Adipocyte (in vitro differentiated cells): ENCODE measurements at regions not wholly inside any gene's neighbourhood (a gene's known extent, or its start where the extent isn't known, plus 50 kb on each side); places are given as distances from the start of the nearest gene placed in this dataset.
"Not testable (repeated sequence)": the region's sequence is repeated elsewhere in the genome, so short reads cannot be mapped to it uniquely, and the experiment has no call there.

ENCODE experiments used
- DNase-seq: peaks from one replicate; pipeline ENCODE4 v3.0.0-alpha.2; 2015; ENCODE audit warnings: low read depth
- H3K27me3 ChIP-seq: replicated peaks from 2 replicates; pipeline ENCODE4 v1.7.0; 2013; ENCODE audit warnings: mild to moderate bottlenecking, low read length, moderate library complexity; ENCODE audit not compliant: control insufficient read depth, insufficient read depth
- H3K36me3 ChIP-seq: 2 replicates; pipeline ENCODE4 v1.7.0; 2013; ENCODE audit warnings: low read length, mild to moderate bottlenecking, moderate library complexity; ENCODE audit not compliant: control insufficient read depth, insufficient read depth, severe bottlenecking
- H3K4me1 ChIP-seq: 2 replicates; pipeline ENCODE4 v1.7.0; 2013; ENCODE audit warnings: mild to moderate bottlenecking, low read length, moderate library complexity; ENCODE audit not compliant: control insufficient read depth, insufficient read depth
- H3K4me3 ChIP-seq: 2 replicates; pipeline ENCODE4 v1.7.0; 2013; ENCODE audit warnings: mild to moderate bottlenecking, low read length, moderate library complexity
- H3K9ac ChIP-seq: 2 replicates; pipeline ENCODE4 v1.7.0; 2013; ENCODE audit warnings: mild to moderate bottlenecking, low read length, moderate library complexity
- H3K9me3 ChIP-seq: 2 replicates; pipeline ENCODE4 v1.7.0; 2013; ENCODE audit warnings: mild to moderate bottlenecking, low read length, moderate library complexity; ENCODE audit not compliant: control insufficient read depth

DNA sequence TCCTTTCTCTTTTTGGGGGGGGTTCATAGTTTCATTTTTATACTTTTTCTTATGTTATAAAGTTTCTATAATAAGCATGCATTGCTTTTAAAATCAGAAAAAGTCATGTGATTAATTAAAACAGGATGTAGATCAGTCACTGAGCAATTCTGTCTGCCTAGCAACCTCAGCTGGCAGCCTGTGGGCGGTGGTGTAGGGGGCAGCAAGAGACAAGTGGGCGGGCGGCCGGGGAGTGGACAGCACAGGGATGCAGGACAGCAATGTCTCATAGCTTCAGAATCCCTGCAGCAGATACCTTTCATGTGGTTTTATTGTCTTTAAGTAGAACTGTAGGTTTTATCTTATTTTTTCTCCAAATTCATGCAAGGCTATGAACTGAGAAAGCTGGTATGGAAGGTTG, 101.9 kb upstream of the S1PR3 start:
- H3K9ac ChIP-seq, result no peak overlapping the region
- H3K4me3 ChIP-seq, result no peak overlapping the region
- H3K36me3 ChIP-seq, result no peaks in the 10 kb centered on the region
- peaks cover 4% of the 10 kb centered on the region for H3K9me3 ChIP-seq
- DNase-seq, result peak; percentile 28
- H3K4me1 ChIP-seq, result no peaks in the 10 kb centered on the region
- no peaks in the 10 kb centered on the region for H3K27me3 ChIP-seq

DNA sequence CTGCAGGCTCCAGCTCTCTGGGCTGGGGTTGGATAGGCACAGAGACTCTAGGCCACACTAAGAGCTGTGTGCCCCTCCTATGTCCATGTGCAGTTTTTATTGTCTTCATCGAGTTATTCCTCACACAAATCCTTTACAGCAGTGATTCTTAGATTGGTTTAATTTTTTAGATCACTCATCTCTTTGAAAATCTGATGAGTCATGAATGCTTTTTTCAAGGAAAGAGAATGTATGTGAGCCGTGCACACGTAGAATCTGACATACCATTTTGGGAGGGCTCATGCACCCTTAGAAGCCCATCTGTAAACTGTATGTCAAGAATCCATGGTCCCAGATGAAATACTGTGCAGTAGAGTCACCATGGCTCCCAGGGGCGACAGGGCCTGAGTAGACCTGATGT, 100.7 kb upstream of the S1PR3 start:
- Histone ChIP-seq H3K4me3 (no peak overlapping the region), H3K9me3 (peaks cover 4% of the 10 kb centered on the region), H3K4me1 (no peaks in the 10 kb centered on the region), H3K27me3 (no peaks in the 10 kb centered on the region), H3K9ac (no peak overlapping the region), H3K36me3 (no peaks in the 10 kb centered on the region)
- no peak for DNase-seq

DNA sequence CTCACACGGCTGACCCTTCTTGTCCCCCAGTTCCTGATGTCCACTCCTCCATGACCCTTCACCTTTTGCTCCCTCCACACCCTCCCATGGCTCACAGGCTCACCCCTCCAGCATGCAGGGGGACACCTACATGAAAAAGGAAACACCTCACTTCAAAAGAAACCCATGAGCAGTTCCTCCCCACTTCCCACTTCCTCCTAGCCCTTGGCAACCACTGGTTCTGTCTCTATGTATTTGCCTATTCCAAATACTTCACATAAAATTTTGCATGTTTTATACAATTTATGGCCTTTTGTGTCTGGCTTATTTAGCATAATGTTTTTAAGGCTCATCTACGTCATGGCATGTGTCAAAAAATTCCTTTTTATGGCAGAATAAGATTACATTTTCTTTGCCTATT, 100.2 kb upstream of the S1PR3 start:
- no peak for DNase-seq
- Histone ChIP-seq H3K4me1 (no peaks in the 10 kb centered on the region), H3K9me3 (peaks cover 6% of the 10 kb centered on the region), H3K27me3 (no peaks in the 10 kb centered on the region), H3K9ac (no peak overlapping the region), H3K36me3 (no peaks in the 10 kb centered on the region), H3K4me3 (no peak overlapping the region)

DNA sequence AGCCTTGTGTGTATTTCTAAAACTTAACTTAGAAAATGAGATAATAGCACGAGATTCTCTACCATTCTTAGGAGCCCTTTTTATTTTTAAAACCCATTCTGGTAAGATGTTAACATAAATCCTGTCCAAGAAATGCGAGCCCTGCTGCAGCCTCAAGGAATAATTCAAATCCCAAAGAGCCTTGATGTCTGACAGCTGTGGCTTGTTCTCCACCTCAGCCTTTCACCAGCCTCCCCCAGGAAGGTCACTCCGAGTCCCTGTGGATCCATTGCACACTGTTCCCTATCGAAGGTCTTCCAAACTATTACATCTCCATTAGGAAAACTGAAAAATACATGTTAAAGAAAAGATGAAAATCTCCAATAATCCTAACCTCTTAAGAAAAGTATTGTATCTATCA, 98.5 kb upstream of the S1PR3 start:
- Histone ChIP-seq H3K9ac (no peak overlapping the region), H3K4me1 (no peaks in the 10 kb centered on the region), H3K36me3 (no peaks in the 10 kb centered on the region), H3K9me3 (peaks cover 2% of the 10 kb centered on the region), H3K27me3 (no peaks in the 10 kb centered on the region), H3K4me3 (no peak overlapping the region)
- no peak for DNase-seq

DNA sequence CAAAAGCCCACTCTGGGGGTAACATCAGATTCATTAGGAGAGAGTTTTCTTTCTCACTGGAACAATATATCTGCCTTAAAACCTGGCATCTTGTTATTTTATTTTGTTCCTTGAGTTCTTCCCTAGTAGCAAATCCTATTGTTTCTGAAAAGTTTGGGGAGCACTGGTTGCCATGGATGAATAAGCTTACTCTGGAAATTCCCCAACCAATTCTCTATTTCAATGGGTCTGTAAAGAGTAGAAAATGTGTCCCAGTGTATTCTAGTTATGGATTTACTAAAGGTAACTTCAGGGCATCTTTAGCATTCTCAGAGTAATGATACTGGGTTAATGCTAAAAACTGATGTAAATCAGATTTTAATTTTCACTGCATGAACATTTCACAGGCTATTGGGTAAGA, 94.2 kb upstream of the S1PR3 start:
- Histone ChIP-seq H3K4me1 (no peaks in the 10 kb centered on the region), H3K27me3 (no peaks in the 10 kb centered on the region), H3K9me3 (peaks cover 2% of the 10 kb centered on the region), H3K4me3 (no peak overlapping the region), H3K36me3 (no peaks in the 10 kb centered on the region), H3K9ac (no peak overlapping the region)
- DNase-seq, result no peak

DNA sequence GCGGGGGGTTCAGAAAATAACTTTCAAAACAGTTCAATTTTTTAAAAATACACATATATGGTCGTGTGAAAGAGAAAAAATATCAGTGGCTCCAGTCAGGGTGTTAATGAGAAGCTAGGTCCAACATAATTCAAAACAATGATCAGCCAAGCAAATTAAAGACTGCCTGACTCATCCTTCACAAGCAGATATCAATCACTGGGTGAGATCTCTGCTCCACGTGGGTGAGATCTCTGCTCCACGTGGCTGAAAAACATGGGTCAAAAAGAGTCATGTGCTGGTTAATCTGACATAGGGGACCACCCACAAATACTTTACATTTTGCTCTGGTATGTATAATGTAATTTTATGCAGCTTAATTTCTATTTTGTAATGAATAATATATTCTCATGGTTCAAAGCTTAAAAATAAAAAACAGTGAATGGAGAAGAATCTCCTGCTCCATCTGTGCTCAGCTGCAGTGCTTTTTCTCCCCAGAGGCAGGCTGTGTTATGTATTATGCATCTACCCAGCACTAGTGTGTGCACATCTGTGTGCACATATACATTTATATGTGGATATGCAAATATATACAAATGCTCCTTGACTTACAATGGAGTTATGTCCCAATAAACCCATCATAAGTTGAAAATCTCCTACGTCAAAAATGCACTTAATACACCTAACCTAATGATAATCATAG, 93.1 kb upstream of the S1PR3 start:
- H3K27me3 ChIP-seq, result no peaks in the 10 kb centered on the region
- no peaks in the 10 kb centered on the region for H3K4me1 ChIP-seq
- no peak overlapping the region for H3K4me3 ChIP-seq
- DNase-seq, result no peak
- no peak overlapping the region for H3K9ac ChIP-seq
- H3K9me3 ChIP-seq, result peaks cover 2% of the 10 kb centered on the region
- H3K36me3 ChIP-seq, result no peaks in the 10 kb centered on the region

DNA sequence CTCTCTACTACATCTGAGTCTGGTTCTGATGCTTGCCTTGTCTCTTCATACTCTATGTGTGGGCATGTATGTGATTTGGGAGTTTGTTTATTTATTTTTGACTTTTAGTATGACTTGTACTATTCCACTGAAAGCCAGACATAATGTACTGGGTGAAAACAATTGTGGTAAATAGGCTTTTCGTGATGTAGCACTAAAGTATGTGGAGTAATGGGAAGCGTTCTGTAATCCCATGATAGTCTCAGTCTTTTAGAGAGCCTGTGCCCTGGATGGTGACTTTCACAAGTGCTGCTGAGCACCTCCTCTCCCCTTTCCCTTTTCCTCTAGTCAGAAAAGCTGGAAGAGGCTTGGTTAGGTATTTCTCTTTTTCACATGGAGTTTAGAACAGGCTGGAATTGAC, 85.8 kb upstream of the S1PR3 start:
- Histone ChIP-seq H3K9me3 (no peaks in the 10 kb centered on the region), H3K36me3 (no peaks in the 10 kb centered on the region)

DNA sequence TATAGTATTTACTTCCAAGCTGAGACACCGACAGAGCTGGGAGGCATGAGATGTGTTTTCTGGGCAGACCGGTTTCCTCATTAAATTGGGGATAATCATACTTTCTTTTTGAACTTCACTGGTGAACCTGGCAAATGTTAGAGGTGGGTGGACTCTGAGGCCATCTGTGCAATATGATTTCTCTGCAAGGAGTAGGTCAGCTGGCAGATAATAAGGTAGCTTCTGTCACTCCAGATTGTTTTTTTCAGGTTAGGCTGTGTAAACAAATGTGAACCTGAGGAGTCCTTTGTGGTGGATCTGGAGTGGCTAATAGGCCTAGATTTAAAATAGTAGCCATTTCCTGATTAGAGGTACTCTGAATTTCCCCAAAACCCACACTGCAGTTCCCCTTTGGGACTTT, 75.4 kb upstream of the S1PR3 start:
- no peak overlapping the region for H3K9ac ChIP-seq
- no peak for DNase-seq
- H3K27me3 ChIP-seq, result no peaks in the 10 kb centered on the region
- no peak overlapping the region for H3K4me3 ChIP-seq
- H3K36me3 ChIP-seq, result no peaks in the 10 kb centered on the region
- H3K9me3 ChIP-seq, result peaks cover 3% of the 10 kb centered on the region
- no peaks in the 10 kb centered on the region for H3K4me1 ChIP-seq

More for the DNA sequence above, 85.8 kb upstream of the S1PR3 start:
- peak; percentile 69 for DNase-seq
- H3K4me1 ChIP-seq, result no peaks in the 10 kb centered on the region
- H3K9ac ChIP-seq, result no peak overlapping the region
- H3K27me3 ChIP-seq, result no peaks in the 10 kb centered on the region
- H3K4me3 ChIP-seq, result no peak overlapping the region

DNA sequence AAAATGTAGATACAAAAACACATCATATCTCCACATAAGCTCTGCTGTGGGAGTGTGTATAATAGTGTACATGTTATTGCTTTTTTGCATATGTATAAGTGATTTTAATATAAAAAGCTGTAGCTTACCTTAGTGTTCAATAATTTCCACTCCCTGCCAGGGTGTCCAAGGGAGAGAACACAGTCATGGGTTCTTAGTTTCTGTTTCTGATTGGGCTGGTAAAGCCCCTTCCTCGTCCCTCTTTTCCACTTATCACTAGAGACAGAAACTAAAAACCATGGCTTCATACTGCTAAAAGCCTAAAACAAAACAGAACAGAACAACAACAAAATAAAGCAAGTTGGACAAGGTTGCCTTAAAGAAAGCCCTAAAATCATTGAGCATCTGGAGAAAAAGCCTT, 74.4 kb upstream of the S1PR3 start:
- peaks cover 3% of the 10 kb centered on the region for H3K9me3 ChIP-seq
- DNase-seq, result no peak

DNA sequence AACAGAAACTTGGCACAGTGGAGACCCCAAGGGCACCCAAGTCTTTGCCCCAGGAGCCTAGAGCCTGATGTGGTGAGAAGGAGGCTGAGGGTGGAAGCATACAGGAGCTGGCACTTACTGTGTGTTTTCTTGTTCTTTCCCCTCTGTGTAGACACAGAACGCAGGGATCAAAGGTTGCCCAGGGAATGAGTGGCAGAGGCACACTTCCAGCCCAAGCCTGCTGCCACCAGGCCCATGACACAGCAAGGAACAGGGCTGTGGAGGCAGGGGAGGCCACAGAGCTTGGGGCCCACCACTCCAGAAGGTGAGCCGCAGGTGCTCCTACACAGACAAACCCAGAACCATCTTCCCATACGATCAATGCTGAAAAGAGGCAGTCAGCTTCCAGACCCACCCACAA, 73.9 kb upstream of the S1PR3 start:
- H3K4me1 ChIP-seq, result no peaks in the 10 kb centered on the region
- no peak for DNase-seq
- no peak overlapping the region for H3K4me3 ChIP-seq
- no peak overlapping the region for H3K9ac ChIP-seq
- H3K27me3 ChIP-seq, result no peaks in the 10 kb centered on the region
- H3K9me3 ChIP-seq, result peaks cover 3% of the 10 kb centered on the region
- H3K36me3 ChIP-seq, result no peaks in the 10 kb centered on the region

More for the DNA sequence above, 74.4 kb upstream of the S1PR3 start:
- H3K4me1 ChIP-seq, result no peaks in the 10 kb centered on the region
- H3K36me3 ChIP-seq, result no peaks in the 10 kb centered on the region
- H3K4me3 ChIP-seq, result no peak overlapping the region
- H3K9ac ChIP-seq, result no peak overlapping the region
- H3K27me3 ChIP-seq, result no peaks in the 10 kb centered on the region

DNA sequence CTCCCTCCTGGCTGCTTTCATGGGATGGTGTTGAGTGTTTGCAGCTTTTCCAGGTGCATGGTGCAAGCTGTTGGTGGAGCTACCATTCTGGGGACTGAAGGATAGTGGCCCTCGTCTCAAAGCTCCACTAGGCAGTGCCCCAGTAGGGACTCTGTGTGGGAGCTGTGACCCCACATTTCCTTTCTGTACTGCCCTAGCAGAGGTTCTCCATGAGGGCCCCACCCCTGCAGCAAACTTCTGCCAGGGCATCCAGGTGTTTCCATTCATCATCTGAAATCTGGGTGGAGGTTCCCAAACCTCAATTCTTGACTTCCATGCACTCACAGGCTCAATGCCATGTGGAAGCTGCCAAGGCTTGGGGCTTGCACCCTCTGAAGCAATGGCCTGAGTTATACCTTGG, 72.7 kb upstream of the S1PR3 start:
- H3K27me3 ChIP-seq, DNase-seq, H3K4me1 ChIP-seq: not testable (repeated sequence)

DNA sequence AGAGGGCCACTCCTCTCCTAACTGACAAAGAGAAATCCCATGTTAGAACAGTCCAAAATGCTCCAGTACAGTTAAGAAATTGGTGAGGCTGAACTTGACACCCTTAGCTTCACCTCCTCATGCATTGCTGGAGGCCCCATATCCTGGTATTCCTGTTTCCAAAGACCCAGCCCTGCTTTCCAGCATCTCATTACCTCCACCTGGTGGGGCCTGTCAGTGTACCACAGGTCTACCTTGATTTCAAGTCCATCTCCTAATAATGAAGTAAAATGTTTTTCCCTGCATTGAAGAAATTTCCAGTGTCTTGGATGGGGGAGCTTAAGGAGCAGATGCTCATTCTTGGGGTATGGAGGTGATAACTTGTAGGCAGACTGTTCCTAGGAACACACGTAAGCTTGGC, 70.6 kb upstream of the S1PR3 start:
- peaks cover 3% of the 10 kb centered on the region for H3K9me3 ChIP-seq
- no peaks in the 10 kb centered on the region for H3K36me3 ChIP-seq
- no peak overlapping the region for H3K9ac ChIP-seq
- no peaks in the 10 kb centered on the region for H3K4me1 ChIP-seq
- no peak overlapping the region for H3K4me3 ChIP-seq
- H3K27me3 ChIP-seq, result no peaks in the 10 kb centered on the region
- DNase-seq, result no peak

More for the DNA sequence above, 72.7 kb upstream of the S1PR3 start:
- H3K4me3 ChIP-seq, H3K9me3 ChIP-seq, H3K9ac ChIP-seq, H3K36me3 ChIP-seq: not testable (repeated sequence)
